K562 (cell line): ENCODE measurements at regions not wholly inside any gene's neighbourhood (a gene's known extent, or its start where the extent isn't known, plus 50 kb on each side); places are given as distances from the start of the nearest gene placed in this dataset.

ENCODE experiments used
- ATAC-seq: fragments of 200-7000 bp; cut with Tn5 transposase; 3 replicates; pipeline ENCODE4 v1.9.1; 2020; ENCODE audit warnings: moderate library complexity
- BruUV-seq: library from RNA; stranded (reverse); fragments of 400-500 nt; replicated peaks from 2 replicates; lab custom pipeline; 2021; lab: Mats Ljungman, UMichigan
- CTCF ChIA-PET: fragments of 300-600 bp; formaldehyde crosslinking; extraction: SDS; loops from one replicate; lab custom pipeline; 2021; ENCODE audit warnings: low intra/inter-chr PET ratio; lab: Yijun Ruan, JAX
- POLR2A ChIA-PET: fragments of 300-600, 350-650 bp; sonication (Branson Sonifier 250); formaldehyde crosslinking; extraction: SDS; loops from one replicate; lab custom pipeline; 2021; ENCODE audit warnings: antibody characterized with exemption, inconsistent platforms; lab: Yijun Ruan, JAX
- DNase-seq, 4 experiments: peaks; one replicate each; pipeline versions ENCODE4 v3.0.0 to v3.0.0-alpha.2; 2011 to 2018; ENCODE audit warnings: low spot score in 3 of 4, mixed read lengths in 3 of 4; ENCODE audit errors: extremely low read depth in 1 of 4
- FAIRE-seq: peaks from 2 replicates; lab custom pipeline; 2011; peaks lifted over from hg19 to GRCh38; lab: Jason Lieb, UNC
- H2AFZ ChIP-seq: 2 replicates; pipeline ENCODE4 v1.6.0; 2011; ENCODE audit warnings: low read depth, low read length, control low read depth, inconsistent platforms
- H3K27ac ChIP-seq: fragments of 200-600 bp; 3 replicates; pipeline ENCODE4 v1.8.0; 2011; ENCODE audit warnings: low read depth, mild to moderate bottlenecking, control low read depth, inconsistent platforms, low read length, moderate library complexity, mixed read lengths; ENCODE audit errors: extremely low read depth
- H3K27me3 ChIP-seq, 2 experiments: fragments of 300-600 bp in 1 of 2; 2 replicates in 1 of 2; 3 replicates in 1 of 2; pipeline versions ENCODE4 v1.6.0 to v1.8.0; 2011; ENCODE audit warnings: inconsistent platforms in 2 of 2, low read length in 2 of 2, mild to moderate bottlenecking in 1 of 2, mixed read lengths in 1 of 2, moderate library complexity in 1 of 2; ENCODE audit not compliant: control insufficient read depth in 2 of 2, insufficient read depth in 2 of 2
- H3K36me3 ChIP-seq: fragments of 300-600 bp; 3 replicates; pipeline ENCODE4 v1.8.0; 2011; ENCODE audit warnings: mild to moderate bottlenecking, low read length, inconsistent platforms; ENCODE audit not compliant: control insufficient read depth, insufficient read depth
- H3K4me1 ChIP-seq, 2 experiments: fragments of 200-600 bp in 1 of 2; replicated peaks in 1 of 2; 2 replicates in 1 of 2; 3 replicates in 1 of 2; pipeline versions ENCODE4 v1.5.1 to v1.8.0; 2011; ENCODE audit warnings: inconsistent platforms in 2 of 2, low read length in 2 of 2, mild to moderate bottlenecking in 1 of 2, mixed read lengths in 1 of 2, moderate library complexity in 1 of 2; ENCODE audit not compliant: control insufficient read depth in 2 of 2, insufficient read depth in 2 of 2
- H3K4me2 ChIP-seq: 2 replicates; pipeline ENCODE4 v1.6.1; 2011; ENCODE audit warnings: low read length, control low read depth, inconsistent platforms, mixed read lengths; ENCODE audit not compliant: insufficient read depth
- H3K4me3 ChIP-seq: fragments of 200-600 bp; sonication (generic), shearing (Covaris generic); 2 replicates; pipeline ENCODE4 v1.5.1; 2016; ENCODE audit warnings: control low read depth, inconsistent platforms
- H3K79me2 ChIP-seq: fragments of 200-600 bp; 3 replicates; pipeline ENCODE4 v1.8.0; 2011; ENCODE audit warnings: low read length, inconsistent platforms; ENCODE audit not compliant: control insufficient read depth, insufficient read depth
- H3K9ac ChIP-seq, 2 experiments: 2 replicates each; pipeline versions ENCODE4 v1.6.0 to v1.6.1; 2011; ENCODE audit warnings: low read depth in 2 of 2, low read length in 2 of 2, control low read depth in 1 of 2, inconsistent platforms in 1 of 2, mild to moderate bottlenecking in 1 of 2, mixed read lengths in 1 of 2; ENCODE audit not compliant: insufficient read depth in 1 of 2
- H3K9me1 ChIP-seq: one replicate; pipeline ENCODE4 v1.6.0; 2011; ENCODE audit warnings: inconsistent platforms, mild to moderate bottlenecking, low read length, moderate library complexity; ENCODE audit not compliant: control insufficient read depth, insufficient read depth
- H3K9me3 ChIP-seq: replicated peaks from 2 replicates; pipeline ENCODE4 v1.5.1; 2011; ENCODE audit warnings: low read depth, low read length, inconsistent platforms; ENCODE audit not compliant: control insufficient read depth, insufficient read depth
- H4K20me1 ChIP-seq: replicated peaks from 2 replicates; pipeline ENCODE4 v1.6.1; 2011; ENCODE audit warnings: low read length, inconsistent platforms, mixed read lengths; ENCODE audit not compliant: control insufficient read depth, insufficient read depth
- NCOR1 ChIP-seq: fragments of 450-650 bp; IDR thresholded peaks from 2 replicates; pipeline ENCODE4 v1.6.1; 2016; ENCODE audit warnings: mild to moderate bottlenecking, moderate library complexity
- RBM22 ChIP-seq: fragments of 200-400 bp; formaldehyde crosslinking; IDR thresholded peaks from 2 replicates; pipeline ENCODE4 v1.6.1; 2018; ENCODE audit warnings: low read length, low read depth; ENCODE audit not compliant: poor library complexity, severe bottlenecking
- SLC30A9 ChIP-seq: fragments of 250-450 bp; sonication (Bioruptor Pico); IDR thresholded peaks from 2 replicates; pipeline ENCODE4 v1.8.0; 2022; ENCODE audit warnings: mild to moderate bottlenecking, moderate library complexity
- U2AF1 ChIP-seq: fragments of 200-400 bp; formaldehyde crosslinking; optimal IDR thresholded peaks from 2 replicates; pipeline ENCODE3; 2017; ENCODE audit warnings: mild to moderate bottlenecking, low read depth, low read length, moderate library complexity
- ZNF174 ChIP-seq: fragments of 250-450 bp; sonication (Bioruptor Pico); IDR thresholded peaks from 2 replicates; pipeline ENCODE4 v1.4.0; 2020; ENCODE audit warnings: mild to moderate bottlenecking
- in situ Hi-C: fragments of 300-500 bp; cut with MboI; formaldehyde crosslinking; loops from 4 replicates; pipeline ENCODE4 v1.15.0; 2018; ENCODE audit warnings: inconsistent platforms, mixed read lengths
- intact Hi-C: fragments of 100-400 bp; cut with micrococcal nuclease; formaldehyde crosslinking; loops from 2 replicates; pipeline ENCODE4 v1.14.2; 2022
- TF ChIP-seq, protein P1 (sequence below): IDR thresholded peaks from 2 replicates; pipeline ENCODE4 v1.6.1; 2016; ENCODE audit warnings: missing genetic modification characterization, missing compliant biosample characterization

DNA sequence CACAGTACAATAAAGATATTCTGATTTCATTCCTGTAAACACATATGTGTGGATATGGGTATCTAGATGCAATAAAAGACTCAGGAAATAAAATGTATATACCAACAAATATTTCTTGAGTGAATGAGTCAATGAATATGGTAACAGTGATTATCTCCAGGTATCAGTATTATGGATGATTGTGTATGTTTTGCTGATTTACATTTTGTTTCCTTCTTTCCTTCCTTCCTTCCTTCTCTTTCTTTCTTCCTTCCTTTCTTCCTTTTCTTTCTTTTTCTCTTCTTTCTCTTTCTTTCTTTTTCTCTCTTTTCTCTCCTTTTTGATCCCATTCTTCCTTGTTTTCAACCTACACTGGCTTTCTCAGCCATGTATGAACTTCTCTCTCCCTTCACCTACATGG lies 85.3 kb upstream of the DLX6 start:
- POLR2A ChIA-PET: no interaction called here
- no peak for FAIRE-seq
- Histone ChIP-seq H4K20me1 (no peaks in the 10 kb centered on the region), H3K9me3 (no peaks in the 10 kb centered on the region), H3K9me1 (no peaks in the 10 kb centered on the region), H2AFZ (no peak overlapping the region), H3K4me3 (no peak overlapping the region), H3K79me2 (no peaks in the 10 kb centered on the region), H3K4me1 (no peaks in the 10 kb centered on the region), H3K9ac (no peak overlapping the region), H3K4me2 (no peak overlapping the region), H3K36me3 (no peaks in the 10 kb centered on the region), H3K27ac (no peak overlapping the region), H3K27me3 (peaks cover 0 to 4% of the 10 kb centered on the region in 2 experiments; a peak in 1 of 5 replicates)
- no peak for ATAC-seq
- CTCF ChIA-PET: no interaction called here
- TF ChIP-seq NCOR1: no peak
- TF ChIP-seq U2AF1: peak; percentile 30
- TF ChIP-seq SLC30A9 (CRISPR knock-in tag): no peak
- TF ChIP-seq ZNF174 (CRISPR knock-in tag): no peak
- TF ChIP-seq, protein P1, sequence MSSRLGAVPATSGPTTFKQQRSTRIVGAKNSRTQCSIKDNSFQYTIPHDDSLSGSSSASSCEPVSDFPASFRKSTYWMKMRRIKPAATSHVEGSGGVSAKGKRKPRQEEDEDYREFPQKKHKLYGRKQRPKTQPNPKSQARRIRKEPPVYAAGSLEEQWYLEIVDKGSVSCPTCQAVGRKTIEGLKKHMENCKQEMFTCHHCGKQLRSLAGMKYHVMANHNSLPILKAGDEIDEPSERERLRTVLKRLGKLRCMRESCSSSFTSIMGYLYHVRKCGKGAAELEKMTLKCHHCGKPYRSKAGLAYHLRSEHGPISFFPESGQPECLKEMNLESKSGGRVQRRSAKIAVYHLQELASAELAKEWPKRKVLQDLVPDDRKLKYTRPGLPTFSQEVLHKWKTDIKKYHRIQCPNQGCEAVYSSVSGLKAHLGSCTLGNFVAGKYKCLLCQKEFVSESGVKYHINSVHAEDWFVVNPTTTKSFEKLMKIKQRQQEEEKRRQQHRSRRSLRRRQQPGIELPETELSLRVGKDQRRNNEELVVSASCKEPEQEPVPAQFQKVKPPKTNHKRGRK (tag): 0 out of 2 replicates have a peak, but pooled peaks have one; percentile 51
- no peak for TF ChIP-seq RBM22
- intact Hi-C loops: no loop called here
- no peak for DNase-seq
- no TSS peak for BruUV-seq
- in situ Hi-C loops: no loop called here
